ENCODE measurements at regions not wholly inside any gene's neighbourhood (a gene's known extent, or its start where the extent isn't known, plus 50 kb on each side); places are given as distances from the start of the nearest gene placed in this dataset.

DNA sequence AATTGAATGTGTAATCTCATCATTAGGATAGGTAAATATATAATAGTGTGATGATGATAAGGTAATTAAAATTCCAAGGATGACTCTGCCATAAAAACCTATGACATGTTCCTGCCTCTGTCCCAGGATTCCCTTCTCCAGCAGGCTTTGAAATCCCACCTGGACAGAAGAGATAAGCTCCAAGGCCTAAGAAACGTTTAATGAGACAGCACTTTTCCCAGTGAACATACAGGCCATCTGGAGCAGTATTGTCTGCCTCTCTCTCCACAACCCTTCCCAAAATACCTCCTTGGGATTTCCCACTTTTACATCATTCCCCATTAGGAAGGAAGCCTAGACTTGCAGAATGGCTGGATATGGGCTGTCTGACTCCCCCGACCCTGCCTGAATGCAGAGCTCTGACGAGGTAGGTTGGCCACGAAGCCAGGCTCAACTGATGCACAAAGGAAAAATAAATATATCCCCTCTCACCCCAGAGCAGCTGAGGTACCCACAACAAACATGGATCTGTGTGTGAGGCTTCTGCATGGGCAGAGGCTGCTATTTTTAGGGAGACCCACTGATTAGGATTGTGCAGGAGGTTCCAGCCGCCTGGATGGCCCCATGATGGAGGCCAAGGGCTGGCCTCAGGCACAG, 71.0 kb downstream of the TMPRSS5 start:
- DNase-seq = no peak

DNA sequence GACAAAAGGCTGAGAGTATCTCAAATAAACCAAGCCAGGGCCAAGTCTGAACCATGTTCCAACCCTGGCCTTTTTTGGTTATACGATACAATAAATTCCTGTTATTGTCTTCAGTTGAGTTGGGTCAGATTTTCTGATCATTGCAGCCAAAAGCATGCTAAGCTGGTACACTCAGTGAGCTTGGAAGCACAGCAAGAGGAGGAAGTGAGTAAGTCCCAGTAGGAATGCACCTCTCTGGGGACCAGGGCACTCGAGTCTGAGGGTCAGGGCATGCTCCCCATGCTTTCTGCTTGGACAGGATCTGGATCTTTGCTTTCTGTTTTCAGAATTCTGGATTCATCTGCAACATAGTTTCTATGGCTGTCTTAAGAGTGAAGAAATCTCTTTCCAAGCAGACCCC, 73.1 kb downstream of the TMPRSS5 start:
- no peak for DNase-seq

DNA sequence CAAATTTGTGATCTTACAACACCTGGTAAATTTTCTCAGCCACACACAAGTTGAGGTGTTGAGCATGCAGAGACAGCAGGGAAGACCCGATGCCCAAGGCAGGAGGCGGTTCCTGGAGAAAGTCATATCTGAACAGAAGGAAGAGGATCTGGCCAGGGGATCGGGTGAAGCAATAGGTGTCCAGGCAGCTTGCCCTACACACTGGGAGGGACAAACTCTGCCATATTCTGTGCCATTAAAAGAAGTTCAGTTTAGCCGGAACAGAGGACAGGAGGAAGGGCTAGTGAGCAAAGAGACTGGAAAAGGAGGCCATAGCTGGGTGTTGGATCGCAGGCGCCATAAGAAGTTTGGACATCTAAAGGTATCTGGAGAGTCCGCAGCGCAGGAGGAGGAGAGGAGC, 76.5 kb downstream of the TMPRSS5 start:
- no peak for DNase-seq

DNA sequence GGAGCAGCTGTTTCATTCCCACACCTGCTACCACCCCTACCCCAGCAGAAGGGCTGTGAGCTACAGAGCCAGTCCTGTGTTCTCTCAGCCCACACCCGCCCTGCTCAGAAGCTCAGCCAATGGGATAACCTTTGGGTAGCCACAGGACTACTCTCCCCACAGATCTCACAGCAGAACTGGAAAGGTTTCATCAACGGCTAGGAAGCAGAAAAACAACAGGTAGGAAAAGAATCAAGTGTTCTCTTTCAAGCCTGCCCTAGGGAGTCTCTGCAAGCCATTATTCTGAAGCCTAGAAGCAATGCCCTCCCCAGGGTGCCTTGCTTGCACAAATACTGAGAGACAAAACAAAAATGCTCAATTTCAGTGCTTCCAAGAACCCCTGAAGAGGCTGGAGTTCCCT, 77.2 kb downstream of the TMPRSS5 start:
- no peak for DNase-seq

DNA sequence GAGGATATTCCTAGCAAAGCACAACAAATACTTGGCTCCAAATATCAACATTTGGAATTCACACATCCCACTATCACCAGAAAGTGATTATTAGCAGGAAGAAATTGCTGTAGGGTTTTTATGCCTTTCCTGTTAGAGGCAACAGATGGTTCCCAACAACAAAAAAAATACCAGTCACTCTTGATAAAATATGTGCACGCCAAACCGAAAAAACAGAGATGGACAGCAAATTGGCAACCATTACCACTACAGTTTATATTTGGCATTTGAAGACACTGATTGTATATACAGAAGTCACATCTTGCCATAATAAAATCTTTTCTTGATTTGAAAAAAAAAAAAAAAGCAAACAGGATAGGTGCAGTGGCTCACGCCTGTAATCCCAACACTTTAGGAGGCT, 78.2 kb downstream of the TMPRSS5 start:
- DNase-seq = no peak

DNA sequence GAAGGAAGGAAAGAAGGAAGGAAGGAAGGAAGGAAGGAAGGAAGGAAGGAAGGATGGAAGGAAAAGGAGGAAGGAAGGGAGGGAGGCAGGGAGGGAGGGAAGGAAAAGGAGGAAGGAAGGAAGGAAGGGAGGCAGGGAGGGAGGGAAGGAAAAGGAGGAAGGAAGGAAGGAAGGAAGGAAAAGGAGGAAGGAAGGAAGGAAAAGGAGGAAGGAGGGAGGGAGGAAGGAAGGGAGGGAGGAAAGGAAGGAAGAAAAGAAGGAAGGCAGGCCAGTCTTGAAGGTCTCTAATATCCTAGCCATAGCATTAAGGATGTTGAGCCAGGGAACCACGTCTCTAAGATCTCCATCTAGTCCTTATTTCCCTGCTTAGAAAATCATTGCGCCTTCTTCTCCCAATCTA, 78.8 kb downstream of the TMPRSS5 start:
- no peak for DNase-seq

DNA sequence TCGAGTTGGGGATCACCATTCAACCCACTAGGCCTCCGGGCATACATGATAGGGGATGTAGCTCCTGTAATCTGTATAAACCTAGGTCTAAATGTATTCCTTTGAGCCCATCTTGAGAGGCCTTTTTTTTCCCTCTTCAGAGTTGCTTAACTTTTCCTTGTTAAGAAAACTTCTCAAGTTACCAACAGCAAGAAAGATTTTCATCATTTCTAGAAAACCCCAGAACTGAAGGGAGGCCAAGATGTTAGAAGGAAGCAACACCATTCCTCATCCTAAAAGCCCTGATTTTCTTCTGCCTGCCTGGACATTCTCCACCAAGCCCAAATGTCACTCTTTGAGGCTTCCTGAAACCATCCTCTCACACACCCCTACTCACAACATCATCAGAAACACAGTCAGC, 79.4 kb downstream of the TMPRSS5 start:
- DNase-seq = no peak

DNA sequence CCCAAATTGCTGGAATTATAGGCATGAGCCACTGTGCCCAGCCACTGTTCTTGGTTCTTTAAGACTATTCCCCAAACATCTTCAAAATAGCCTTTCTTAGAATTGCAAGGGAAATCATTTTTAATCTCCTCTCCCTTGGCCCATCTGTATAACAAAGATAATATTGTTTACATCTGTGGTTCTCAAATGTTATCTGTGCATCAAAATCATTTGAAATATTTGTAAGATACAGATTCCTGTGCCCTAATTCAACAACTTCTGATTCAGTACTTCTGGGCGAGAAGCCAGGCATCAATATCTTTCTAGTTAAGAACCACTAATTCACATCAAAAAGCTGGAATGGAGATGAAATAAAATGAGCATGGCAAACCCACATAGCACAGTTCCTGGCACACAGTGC, 83.0 kb downstream of the TMPRSS5 start:
- DNase-seq = no peak

DNA sequence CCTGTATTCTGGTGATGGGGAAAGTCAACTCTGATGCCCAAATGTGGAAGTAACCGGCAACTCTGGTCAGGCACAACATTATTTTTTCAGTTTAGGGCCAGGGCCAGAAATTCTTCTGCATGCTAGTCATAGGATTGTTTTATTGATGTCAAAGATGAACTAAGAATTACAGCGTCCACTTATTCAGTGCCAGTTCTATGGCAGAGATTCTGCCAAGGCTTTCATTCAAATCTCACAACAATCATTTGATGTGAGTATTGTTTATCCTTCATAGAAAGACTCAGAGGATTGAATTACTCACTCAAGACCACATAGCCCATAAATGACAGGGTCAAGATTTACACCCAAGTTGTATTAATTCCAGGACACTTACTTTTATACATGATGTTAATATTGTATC, 87.7 kb downstream of the TMPRSS5 start:
- no peak for DNase-seq

DNA sequence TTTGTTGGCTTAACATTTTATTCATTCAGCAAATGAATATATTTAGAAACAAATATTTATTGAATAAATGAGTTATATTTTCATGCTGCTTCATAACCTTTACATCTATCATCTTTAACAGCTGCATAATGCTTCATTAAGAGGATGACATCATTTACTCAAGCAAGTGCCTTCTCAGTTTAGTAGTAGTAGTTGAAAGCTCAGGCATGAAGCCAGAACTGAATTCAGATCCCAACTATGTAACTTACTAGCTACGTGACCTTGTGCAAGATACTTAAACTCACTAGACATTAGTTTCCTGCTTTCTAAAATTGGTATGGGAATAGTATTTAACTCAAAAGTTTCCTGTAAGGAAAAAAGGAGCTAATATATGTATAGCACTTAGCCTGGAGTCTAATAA, 90.3 kb downstream of the TMPRSS5 start:
- DNase-seq = no peak

DNA sequence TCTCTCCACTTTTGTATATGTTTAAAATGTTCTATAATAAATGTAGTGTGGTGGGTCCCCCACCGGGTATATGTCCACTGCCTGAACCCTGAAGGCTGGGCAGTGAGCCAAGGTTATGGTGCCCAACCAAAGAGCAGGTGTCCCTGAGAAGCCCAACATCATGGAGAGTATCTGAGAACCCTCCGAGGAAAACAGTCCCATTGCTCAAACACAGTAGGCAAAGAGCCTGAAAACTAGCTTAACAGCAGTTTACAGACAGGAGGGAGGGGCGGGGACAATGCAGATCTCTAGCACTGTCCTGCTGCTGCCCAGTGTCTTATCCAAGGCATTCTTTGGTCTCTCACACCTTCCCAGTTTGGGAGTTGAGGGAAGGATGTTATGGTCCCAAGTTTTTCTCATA, 91.0 kb downstream of the TMPRSS5 start:
- DNase-seq = no peak

DNA sequence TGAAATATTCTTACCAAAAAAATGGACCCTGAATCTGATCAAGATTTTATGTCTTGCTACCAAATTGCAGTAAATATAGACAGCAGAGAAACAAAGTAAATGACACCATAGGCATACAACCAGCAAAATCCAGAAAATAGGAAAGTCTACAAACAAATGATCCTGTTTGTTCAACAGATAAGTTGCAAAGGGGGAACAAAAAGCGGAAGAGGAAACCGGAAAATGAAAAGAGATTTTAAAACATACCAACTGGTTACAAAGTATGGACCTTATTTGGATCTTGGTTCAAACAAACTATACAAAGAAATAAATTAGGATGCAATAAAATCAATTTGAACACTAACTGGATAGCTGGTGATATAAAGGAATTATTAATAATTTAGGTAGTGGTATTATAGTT, 92.0 kb downstream of the TMPRSS5 start:
- no peak for DNase-seq

DNA sequence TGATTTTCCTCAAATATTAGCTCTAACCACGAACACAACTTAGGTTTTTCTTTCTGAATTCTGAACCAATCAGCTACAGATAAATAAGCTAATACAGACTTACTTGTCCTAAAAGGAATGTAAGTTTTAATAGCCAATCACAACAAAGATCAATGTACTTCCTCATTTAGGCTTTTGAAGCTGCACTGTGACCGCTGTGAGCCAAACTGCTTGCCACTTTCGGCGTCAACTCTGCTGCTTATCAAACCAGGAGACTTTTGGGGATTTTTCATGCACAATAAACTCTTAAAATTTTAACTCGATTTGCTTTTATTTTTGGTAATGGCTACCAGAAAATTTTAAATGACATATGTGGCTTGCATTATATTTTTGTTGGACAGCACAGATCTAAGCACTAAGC, 92.5 kb downstream of the TMPRSS5 start:
- no peak for DNase-seq

DNA sequence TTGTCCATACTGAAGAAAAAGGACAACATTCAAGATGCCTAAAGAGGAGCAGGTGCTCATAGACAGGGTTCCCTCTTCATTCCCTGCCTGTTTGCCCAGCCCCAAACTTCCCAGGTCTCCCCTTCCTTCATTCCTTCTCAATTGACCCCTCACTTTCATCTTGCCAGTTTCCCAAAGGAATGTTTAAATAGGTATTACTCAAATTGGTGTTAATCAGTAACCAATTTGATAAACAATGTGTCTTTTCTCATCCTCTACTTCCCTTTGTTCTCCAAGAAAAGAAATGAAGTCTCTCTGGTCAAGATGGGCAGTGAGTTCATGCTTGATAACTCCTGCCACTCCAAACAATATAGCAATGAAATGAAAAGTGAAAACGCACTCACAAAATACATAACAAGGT, 101.9 kb downstream of the TMPRSS5 start:
- no peak for DNase-seq

DNA sequence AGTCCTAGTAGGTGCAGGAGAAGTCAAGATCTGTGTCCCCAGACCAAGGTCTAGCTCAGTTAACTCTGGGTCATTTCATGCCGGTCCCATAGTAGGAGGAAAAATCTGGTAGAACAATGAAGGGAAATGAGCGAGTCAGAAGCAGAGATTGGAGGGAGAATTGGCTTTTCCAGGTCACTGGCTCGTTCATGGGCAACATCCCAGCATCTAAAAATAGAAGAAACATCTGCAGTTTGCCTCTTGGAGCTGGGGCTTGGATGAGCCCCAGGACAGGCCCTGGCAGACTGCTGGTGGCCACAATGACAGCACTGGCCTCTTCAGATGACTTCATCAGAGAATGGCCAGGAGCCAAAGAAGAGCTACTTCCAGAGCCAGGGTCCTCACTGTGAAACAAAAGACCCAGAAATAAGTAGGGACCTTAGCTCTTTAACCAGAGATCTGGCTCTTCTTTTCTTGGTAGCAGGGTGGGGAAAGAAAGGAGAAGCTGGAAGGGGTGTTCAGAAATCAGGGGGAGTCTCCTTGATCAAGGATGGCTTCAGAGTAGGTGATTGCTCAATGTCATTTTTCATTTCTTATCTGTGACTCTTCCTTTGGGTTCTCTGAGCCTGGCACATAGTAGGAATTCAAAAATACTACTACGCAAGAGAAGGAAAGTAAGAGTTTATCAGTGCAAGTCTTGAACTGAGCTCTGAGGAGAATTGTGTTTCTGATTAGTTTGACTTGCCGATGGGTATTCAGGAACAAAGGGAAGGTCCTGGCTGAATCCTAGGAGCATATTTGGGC, 102.6 kb downstream of the TMPRSS5 start:
- DNase-seq = no peak

DNA sequence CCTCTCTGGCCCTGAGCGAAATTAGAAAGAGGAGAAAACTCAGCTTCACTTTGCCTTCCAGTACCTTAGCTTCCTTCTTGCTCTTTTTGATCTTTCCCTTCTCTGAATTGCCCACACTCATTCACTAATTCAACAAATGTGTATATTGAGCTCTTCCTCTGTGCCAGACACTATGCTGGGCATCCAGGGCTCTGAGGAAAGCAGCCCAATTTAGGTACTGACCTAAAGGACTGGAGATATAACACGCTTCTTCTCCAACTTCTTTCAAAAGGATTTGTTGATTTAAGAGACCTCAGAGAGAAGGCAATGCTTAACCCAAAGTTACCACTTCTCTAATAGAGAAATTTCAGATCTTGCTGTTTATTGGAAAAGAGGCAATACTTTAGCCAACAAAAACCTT, 103.6 kb downstream of the TMPRSS5 start:
- no peak for DNase-seq

DNA sequence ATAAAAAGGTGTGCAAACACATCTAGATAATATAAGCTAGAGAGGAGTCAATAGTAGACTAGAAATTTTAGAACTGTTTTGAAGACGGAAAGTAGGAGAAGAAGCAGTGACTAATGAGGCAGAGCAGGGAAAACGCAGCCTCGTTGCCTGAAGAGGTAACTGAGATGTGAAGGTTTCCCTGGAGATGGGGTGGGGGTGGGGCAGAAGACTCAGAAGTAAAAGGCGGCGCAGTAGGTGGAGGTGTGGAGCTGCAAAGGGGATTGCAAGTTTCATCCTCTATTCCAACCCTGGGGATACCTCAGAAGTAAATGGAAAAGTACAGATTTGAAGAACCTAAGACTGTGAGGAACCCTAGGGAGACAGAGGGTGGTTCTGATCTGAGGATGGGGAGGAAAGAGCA, 109.5 kb downstream of the TMPRSS5 start:
- DNase-seq = no peak

DNA sequence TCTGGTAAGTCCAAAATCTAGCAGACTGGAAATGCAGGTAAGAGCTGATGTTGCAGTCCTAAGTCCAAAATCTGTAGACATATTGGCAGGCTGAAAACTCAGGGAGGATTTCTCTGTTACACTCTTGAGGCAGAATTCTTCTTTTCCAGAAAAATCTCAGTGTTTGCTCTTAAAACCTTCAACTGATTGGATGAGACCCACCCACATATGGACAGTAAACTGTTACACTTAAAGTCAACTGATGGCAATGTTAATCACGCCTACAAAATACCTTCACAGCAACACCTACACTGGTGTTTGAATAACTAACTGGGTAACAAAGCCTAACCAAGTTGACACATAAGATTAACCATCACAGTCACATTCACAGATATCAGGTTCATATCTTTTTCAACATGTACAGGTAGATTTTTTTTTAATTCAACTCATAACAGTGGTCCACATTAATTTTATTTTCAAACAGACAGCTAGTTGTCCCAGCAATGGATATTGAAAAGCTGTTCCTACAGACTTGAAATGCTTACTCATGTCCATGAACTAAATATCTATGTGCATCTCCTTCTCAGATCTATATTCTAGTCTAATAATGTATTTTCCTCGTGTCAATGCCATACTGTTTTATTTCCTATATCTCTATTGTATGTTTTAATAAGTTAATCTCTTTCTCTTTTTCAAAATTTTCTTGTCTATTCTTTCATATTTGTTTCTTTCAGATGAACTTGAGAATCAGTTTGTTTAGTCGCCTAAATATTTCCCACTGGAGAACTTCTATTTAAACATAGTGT, 110.1 kb downstream of the TMPRSS5 start:
- no peak for DNase-seq

DNA sequence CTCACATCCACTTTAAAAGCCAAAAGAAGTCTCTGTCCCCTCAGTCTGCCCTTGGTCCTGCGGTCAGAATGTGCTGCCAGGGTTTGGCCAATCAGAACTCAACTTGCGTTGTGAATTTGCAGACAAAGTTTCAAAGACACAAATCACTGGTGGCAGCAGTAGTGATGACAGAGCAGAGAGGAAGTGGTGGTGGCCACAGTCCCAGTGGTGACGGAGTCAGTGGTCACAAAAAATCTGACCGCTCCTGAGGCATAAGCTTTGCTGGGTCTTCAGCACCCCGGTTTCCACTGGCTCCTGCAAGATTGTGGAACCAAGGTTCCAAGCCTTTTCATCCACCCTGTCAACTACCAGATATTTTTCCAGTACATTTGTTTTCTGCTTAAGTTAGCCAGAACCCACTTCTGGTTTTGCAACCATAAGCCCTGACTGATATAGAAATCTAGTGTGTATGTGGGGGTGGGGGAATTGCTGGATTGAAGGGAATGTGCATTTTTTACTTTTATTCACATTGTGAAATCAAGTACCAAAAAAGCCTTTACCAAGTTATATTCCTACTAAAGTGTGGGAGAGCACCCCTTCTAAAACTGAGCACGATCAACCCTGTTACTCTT, 112.3 kb downstream of the TMPRSS5 start:
- no peak for DNase-seq

DNA sequence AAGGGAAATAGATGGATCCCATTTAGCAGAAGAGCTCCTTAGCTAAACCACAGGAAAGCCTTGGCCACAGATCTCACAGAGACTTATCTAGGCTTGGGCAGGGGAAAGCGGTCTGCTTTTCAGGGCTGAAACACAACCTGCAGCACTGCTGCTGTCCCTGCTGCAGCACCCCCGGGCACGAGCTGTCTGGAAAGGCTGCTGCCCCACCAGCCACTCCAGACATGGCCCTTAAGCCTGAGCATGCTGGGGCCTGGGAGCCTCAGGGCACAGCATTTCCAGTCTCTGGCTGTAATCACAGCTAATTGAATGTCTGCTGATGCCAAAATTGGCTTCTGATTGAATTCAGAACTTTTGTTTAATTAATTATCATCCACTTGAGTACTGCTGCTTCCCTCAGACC, 115.0 kb downstream of the TMPRSS5 start:
- no peak for DNase-seq

DNA sequence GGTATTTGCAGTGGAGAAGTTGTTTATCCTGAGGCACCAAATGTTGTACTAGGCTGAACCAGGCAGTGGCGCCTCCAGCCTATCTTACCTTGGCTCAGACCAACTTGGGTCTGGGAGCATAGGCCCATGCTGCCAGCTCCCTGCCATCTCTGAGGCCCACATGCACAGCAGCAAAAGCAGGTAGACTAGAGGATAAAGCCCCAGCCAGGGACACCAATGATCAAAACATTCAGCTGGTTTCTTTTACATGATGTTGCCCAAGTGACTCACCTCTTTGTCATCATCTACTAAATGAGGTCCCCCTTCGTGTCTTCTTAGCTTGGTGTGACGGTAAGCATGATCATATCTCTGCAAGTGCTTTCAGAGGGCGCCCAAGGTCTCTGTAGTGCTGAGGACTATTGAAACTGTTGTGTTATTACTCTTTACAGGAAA, 112.1 kb upstream of the DRD2 start:
- DNase-seq = no peak

DNA sequence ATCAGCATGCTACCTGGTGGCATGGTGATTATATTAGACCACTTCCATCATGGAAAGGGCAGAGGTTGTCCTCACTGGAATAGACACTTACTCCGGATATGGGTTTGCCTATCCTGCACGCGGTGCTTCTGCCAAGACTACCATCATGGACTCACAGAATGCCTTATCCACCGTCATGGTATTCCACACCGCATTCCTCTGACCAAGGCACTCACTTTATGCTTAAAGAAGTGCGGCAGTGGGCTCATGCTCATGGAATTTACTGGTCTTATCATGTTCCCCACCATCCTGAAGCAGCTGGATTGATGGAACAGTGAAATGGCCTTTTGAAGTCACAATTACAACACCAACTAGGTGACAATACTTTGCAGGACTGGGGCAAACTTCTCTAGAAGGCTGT, 109.2 kb upstream of the DRD2 start:
- no peak for DNase-seq

DNA sequence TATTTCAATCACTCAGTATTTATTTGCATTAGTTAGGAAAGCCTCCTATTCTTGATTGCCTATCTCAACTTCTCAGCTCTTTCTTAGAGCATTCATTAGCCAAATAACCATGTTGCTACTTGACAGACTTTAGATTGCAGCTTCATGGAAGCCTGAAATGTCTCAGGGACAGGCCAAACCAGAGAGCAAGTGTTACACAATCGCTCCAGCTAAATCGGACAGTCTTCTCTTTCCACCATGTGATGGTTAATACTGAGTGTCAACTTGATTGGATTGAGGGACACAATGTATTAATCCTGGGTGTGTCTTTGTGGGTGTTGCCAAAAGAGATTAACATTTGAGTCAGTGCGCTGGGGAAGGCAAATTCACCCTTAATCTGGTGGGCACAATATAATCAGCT, 106.5 kb upstream of the DRD2 start:
- DNase-seq = no peak

Data from activated CD4-positive, CD25-positive, alpha-beta regulatory T cell (primary cell).